Naive thymus-derived CD8-positive, alpha-beta T cell (primary cell): ENCODE measurements at regions not wholly inside any gene's neighbourhood (a gene's known extent, or its start where the extent isn't known, plus 50 kb on each side); places are given as distances from the start of the nearest gene placed in this dataset.

Experiments used
- ATAC-seq, 2 donors: fragments of 150-1000 bp; cut with Tn5 transposase in 1 of 2; sonication (Bioruptor Pico), chemical (Tn5 transposase) in 1 of 2; 1 replicate in 1 of 2; 2 replicates in 1 of 2; pipeline ENCODE4 v1.10.0; 2021; ENCODE audit warnings: mild to moderate bottlenecking in 2 of 2, moderate library complexity in 2 of 2
- POLR2A ChIA-PET: fragments of 350-600 bp; sonication (Branson Sonifier 250); formaldehyde crosslinking; loops from one replicate; lab custom pipeline; 2021; ENCODE audit warnings: antibody characterized with exemption; lab: Charles Lee
- DNase-seq, 10 donors: peaks; one replicate each; pipeline versions ENCODE4 v3.0.0 to v3.0.0-alpha.2; 2020 to 2022
- H3K27ac Mint-ChIP-seq, 10 donors: one replicate each; pipeline ENCODE4 v1.8.0; 2020 to 2022; ENCODE audit warnings: mild to moderate bottlenecking in 10 of 10, mixed read lengths in 10 of 10, moderate library complexity in 4 of 10, inconsistent platforms in 1 of 10
- H3K27me3 Mint-ChIP-seq, 5 donors: one replicate each; pipeline ENCODE4 v1.8.0; 2021 to 2022; ENCODE audit warnings: mixed read lengths in 5 of 5
- H3K36me3 Mint-ChIP-seq, 3 donors: one replicate each; pipeline ENCODE4 v1.8.0; 2020 to 2022; ENCODE audit warnings: mixed read lengths in 3 of 3, mild to moderate bottlenecking in 2 of 3, inconsistent platforms in 1 of 3
- H3K4me1 Mint-ChIP-seq, 4 donors: one replicate each; pipeline ENCODE4 v1.8.0; 2021 to 2022; ENCODE audit warnings: mixed read lengths in 4 of 4
- H3K4me3 Mint-ChIP-seq, 10 donors: one replicate each; pipeline ENCODE4 v1.8.0; 2020 to 2022; ENCODE audit warnings: mild to moderate bottlenecking in 10 of 10, mixed read lengths in 10 of 10, moderate library complexity in 6 of 10, inconsistent platforms in 1 of 10
- H3K9me3 Mint-ChIP-seq, 9 donors: one replicate each; pipeline ENCODE4 v1.8.0; 2020 to 2022; ENCODE audit warnings: mixed read lengths in 9 of 9, mild to moderate bottlenecking in 3 of 9, inconsistent platforms in 1 of 9, moderate library complexity in 1 of 9

- Mint-ChIP-seq H3K4me3 (no peak overlapping the region), H3K27me3 (peaks cover 0 to 3% (median 3%) of the 10 kb centered on the region in 5 donors), H3K36me3 (peaks cover 0 to 9% (median 5%) of the 10 kb centered on the region in 3 donors), H3K4me1 (peaks cover 3 to 13% (median 11%) of the 10 kb centered on the region in 4 donors), H3K9me3 (peaks cover 0 to 11% (median 5%) of the 10 kb centered on the region in 9 donors), H3K27ac (no peak overlapping the region)
- no peak for ATAC-seq
- POLR2A ChIA-PET, result interaction anchor here (0.7 to 1.8 kb wide), 2 partner anchors 44 to 50 kb away, joined by 4 to 5 read pairs; no protein-coding TSS in a partner anchor
- DNase-seq, result no peak
These were observed 58.7 kb upstream of the SH3RF3 start for GRCh38 chr2:109070290-109070689.

GRCh38 chr2:109069331-109070194 lies 59.4 kb upstream of the SH3RF3 start:
- POLR2A ChIA-PET, result no interaction called here
- no peak for DNase-seq
- Mint-ChIP-seq H3K4me3 (no peak overlapping the region), H3K36me3 (peaks cover 0 to 9% (median 5%) of the 10 kb centered on the region in 3 donors), H3K9me3 (peaks cover 0 to 11% (median 5%) of the 10 kb centered on the region in 9 donors), H3K27ac (no peak overlapping the region), H3K4me1 (peaks cover 5 to 15% (median 12%) of the 10 kb centered on the region in 4 donors), H3K27me3 (peaks cover 0 to 3% (median 3%) of the 10 kb centered on the region in 5 donors)
- ATAC-seq, result no peak

- H3K4me3 Mint-ChIP-seq, result no peak overlapping the region
- POLR2A ChIA-PET, result interaction anchor here (0.5 kb wide), 1 partner anchor 50 kb away, joined by 3 read pairs; no protein-coding TSS in a partner anchor
- peaks cover 0 to 3% (median 3%) of the 10 kb centered on the region in 5 donors for H3K27me3 Mint-ChIP-seq
- peaks cover 0 to 10% (median 5%) of the 10 kb centered on the region in 9 donors for H3K9me3 Mint-ChIP-seq
- DNase-seq (no peak), ATAC-seq (no peak)
- H3K36me3 Mint-ChIP-seq, result peaks cover 0 to 9% (median 5%) of the 10 kb centered on the region in 3 donors
- peak overlapping the region in 1 of 10 donors; percentile 8 for H3K27ac Mint-ChIP-seq
- peaks cover 5 to 16% (median 12%) of the 10 kb centered on the region in 4 donors for H3K4me1 Mint-ChIP-seq
These were observed 60.2 kb upstream of the SH3RF3 start for GRCh38 chr2:109068811-109069210.

GRCh38 chr2:109067631-109068125 lies 61.3 kb upstream of the SH3RF3 start:
- POLR2A ChIA-PET, result interaction anchor here (1.0 kb wide), 1 partner anchor 36 kb away, joined by 3 read pairs; no protein-coding TSS in a partner anchor
- H3K27me3 Mint-ChIP-seq, result no peaks in the 10 kb centered on the region
- peak overlapping the region in 4 of 10 donors; percentile 20 to 48 (median 40) for H3K27ac Mint-ChIP-seq

GRCh38 chr2:109066917-109067597 lies 61.9 kb upstream of the SH3RF3 start:
- POLR2A ChIA-PET, result interaction anchor here (1.0 kb wide), 1 partner anchor 36 kb away, joined by 3 read pairs; no protein-coding TSS in a partner anchor
- DNase-seq (no peak), ATAC-seq (no peak)
- Mint-ChIP-seq H3K27me3 (no peaks in the 10 kb centered on the region), H3K9me3 (peaks cover 0 to 4% (median 0%) of the 10 kb centered on the region in 9 donors), H3K4me3 (no peak overlapping the region), H3K36me3 (peaks cover 0 to 4% (median 0%) of the 10 kb centered on the region in 3 donors), H3K4me1 (peaks cover 8 to 25% (median 20%) of the 10 kb centered on the region in 4 donors), H3K27ac (peak overlapping the region in 3 of 10 donors; percentile 17 to 51 (median 37))

More at GRCh38 chr2:109067631-109068125, 61.3 kb upstream of the SH3RF3 start:
- Mint-ChIP-seq H3K4me1 (peaks cover 9 to 22% (median 19%) of the 10 kb centered on the region in 4 donors), H3K9me3 (peaks cover 0 to 5% (median under 1%) of the 10 kb centered on the region in 9 donors), H3K36me3 (peaks cover 0 to 4% (median under 1%) of the 10 kb centered on the region in 3 donors), H3K4me3 (no peak overlapping the region)
- DNase-seq (no peak), ATAC-seq (no peak)

GRCh38 chr2:109066501-109066900 lies 62.5 kb upstream of the SH3RF3 start:
- H3K27me3 Mint-ChIP-seq, result no peaks in the 10 kb centered on the region
- no peak overlapping the region for H3K4me3 Mint-ChIP-seq
- ATAC-seq, result no peak
- peaks cover 8 to 26% (median 22%) of the 10 kb centered on the region in 4 donors for H3K4me1 Mint-ChIP-seq
- no peak for DNase-seq
- peaks cover 0 to 4% (median 0%) of the 10 kb centered on the region in 3 donors for H3K36me3 Mint-ChIP-seq
- POLR2A ChIA-PET, result interaction anchor here (0.7 kb wide), 1 partner anchor 9 kb away, joined by 3 read pairs; no protein-coding TSS in a partner anchor
- H3K27ac Mint-ChIP-seq, result peak overlapping the region in 2 of 10 donors; percentile 51 to 52
- peaks cover 0 to under 1% (median 0%) of the 10 kb centered on the region in 9 donors for H3K9me3 Mint-ChIP-seq

- Mint-ChIP-seq H3K4me3 (peak overlapping the region in 1 of 10 donors; percentile 34), H3K9me3 (no peaks in the 10 kb centered on the region), H3K27me3 (no peaks in the 10 kb centered on the region), H3K27ac (no peak overlapping the region), H3K4me1 (peaks cover 11 to 35% (median 26%) of the 10 kb centered on the region in 4 donors), H3K36me3 (peaks cover 0 to 4% (median 0%) of the 10 kb centered on the region in 3 donors)
- ATAC-seq, result no peak
- no peak for DNase-seq
- POLR2A ChIA-PET, result interaction anchor here (0.8 to 1.6 kb wide), 2 partner anchors 18 to 33 kb away, joined by 3 to 6 read pairs; no protein-coding TSS in a partner anchor
These were observed 63.6 kb upstream of the SH3RF3 start for GRCh38 chr2:109065391-109065734.

GRCh38 chr2:109064660-109065390 lies 64.2 kb upstream of the SH3RF3 start:
- Mint-ChIP-seq H3K4me1 (peaks cover 16 to 37% (median 28%) of the 10 kb centered on the region in 4 donors), H3K27ac (no peak overlapping the region), H3K9me3 (no peaks in the 10 kb centered on the region), H3K36me3 (peaks cover 0 to 2% (median 0%) of the 10 kb centered on the region in 3 donors), H3K4me3 (peak overlapping the region in 1 of 10 donors; percentile 34), H3K27me3 (no peaks in the 10 kb centered on the region)
- POLR2A ChIA-PET, result interaction anchor here (0.8 to 1.6 kb wide), 2 partner anchors 17 to 33 kb away, joined by 3 to 6 read pairs; no protein-coding TSS in a partner anchor
- ATAC-seq, result no peak
- no peak for DNase-seq

GRCh38 chr2:109062859-109063700 lies 65.9 kb upstream of the SH3RF3 start:
- H3K36me3 Mint-ChIP-seq, result no peaks in the 10 kb centered on the region
- ATAC-seq (peak; percentile 25 to 49), DNase-seq (peak in 1 of 10 donors; percentile 21)
- no peaks in the 10 kb centered on the region for H3K27me3 Mint-ChIP-seq
- H3K4me3 Mint-ChIP-seq, result peak overlapping the region; percentile 18 to 73 (median 32)
- POLR2A ChIA-PET, result interaction anchor here (0.7 to 0.8 kb wide), 2 partner anchors 31 to 138 kb away, joined by 3 read pairs; no protein-coding TSS in a partner anchor
- peak overlapping the region in 6 of 10 donors; percentile 33 to 72 (median 56) for H3K27ac Mint-ChIP-seq
- H3K9me3 Mint-ChIP-seq, result no peaks in the 10 kb centered on the region
- peaks cover 21 to 45% (median 33%) of the 10 kb centered on the region in 4 donors for H3K4me1 Mint-ChIP-seq

- peaks cover 25 to 50% (median 33%) of the 10 kb centered on the region in 4 donors for H3K4me1 Mint-ChIP-seq
- DNase-seq (no peak), ATAC-seq (no peak)
- H3K27ac Mint-ChIP-seq, result peak overlapping the region in 1 of 10 donors; percentile 13
- no peaks in the 10 kb centered on the region for H3K36me3 Mint-ChIP-seq
- POLR2A ChIA-PET, result interaction anchor here (0.7 kb wide), 1 partner anchor 137 kb away, joined by 3 read pairs; no protein-coding TSS in a partner anchor
- peak overlapping the region in 1 of 10 donors; percentile 18 for H3K4me3 Mint-ChIP-seq
- H3K9me3 Mint-ChIP-seq, result no peaks in the 10 kb centered on the region
- H3K27me3 Mint-ChIP-seq, result no peaks in the 10 kb centered on the region
These were observed 66.7 kb upstream of the SH3RF3 start for GRCh38 chr2:109062145-109062858.
